Skeletal muscle cell (primary cell): ENCODE measurements at regions not wholly inside any gene's neighbourhood (a gene's known extent, or its start where the extent isn't known, plus 50 kb on each side); places are given as distances from the start of the nearest gene placed in this dataset.
"Not testable (repeated sequence)": the region's sequence is repeated elsewhere in the genome, so short reads cannot be mapped to it uniquely, and the experiment has no call there.

Source experiments
- DNase-seq: peaks from one replicate; pipeline ENCODE4 v3.0.0-alpha.2; 2010; ENCODE audit warnings: low read depth
- H3K4me3 ChIP-seq: 2 replicates; pipeline ENCODE4 v1.5.1; 2011; ENCODE audit warnings: low read depth, mild to moderate bottlenecking, control low read depth, low read length, moderate library complexity

DNA sequence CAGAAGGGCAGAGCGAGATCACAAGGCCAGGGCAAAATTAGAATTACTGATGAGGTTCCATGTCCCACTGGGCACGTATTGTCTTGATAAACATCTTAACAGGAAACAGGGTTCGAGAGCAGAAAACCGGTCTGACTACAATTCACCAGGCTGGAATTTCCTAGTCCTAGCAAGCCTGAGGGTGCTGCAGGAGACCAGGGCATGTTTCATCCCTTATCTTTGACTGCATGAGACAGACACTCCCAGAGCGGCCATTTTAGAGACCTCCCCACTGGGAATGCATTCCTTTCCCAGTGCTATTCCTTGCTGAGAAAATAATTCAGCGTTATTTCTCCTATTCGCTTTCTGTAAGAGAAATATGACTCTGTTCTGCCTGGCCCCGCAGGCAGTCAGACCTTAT, 228.5 kb upstream of the IZUMO3 start:
- H3K4me3 ChIP-seq, DNase-seq: not testable (repeated sequence)

DNA sequence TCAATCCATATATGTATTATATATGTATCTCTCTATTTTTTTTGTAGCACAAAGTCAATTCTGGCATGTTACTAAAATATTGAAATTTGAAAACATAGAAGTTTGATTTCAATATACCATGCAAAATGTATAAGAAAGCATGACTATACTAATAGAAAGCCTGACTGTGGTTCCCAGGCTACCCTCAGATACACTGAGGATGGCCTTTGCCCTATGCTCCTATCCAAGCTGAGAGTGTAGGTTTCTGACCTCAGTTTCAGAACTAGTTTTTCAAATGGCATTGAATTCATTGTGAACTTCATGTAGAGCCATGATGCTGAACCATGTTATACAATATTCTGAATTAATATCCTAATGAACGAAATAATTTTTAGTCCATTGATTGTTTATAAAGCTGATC, 220.4 kb upstream of the IZUMO3 start:
- DNase-seq = no peak
- no peak overlapping the region for H3K4me3 ChIP-seq

DNA sequence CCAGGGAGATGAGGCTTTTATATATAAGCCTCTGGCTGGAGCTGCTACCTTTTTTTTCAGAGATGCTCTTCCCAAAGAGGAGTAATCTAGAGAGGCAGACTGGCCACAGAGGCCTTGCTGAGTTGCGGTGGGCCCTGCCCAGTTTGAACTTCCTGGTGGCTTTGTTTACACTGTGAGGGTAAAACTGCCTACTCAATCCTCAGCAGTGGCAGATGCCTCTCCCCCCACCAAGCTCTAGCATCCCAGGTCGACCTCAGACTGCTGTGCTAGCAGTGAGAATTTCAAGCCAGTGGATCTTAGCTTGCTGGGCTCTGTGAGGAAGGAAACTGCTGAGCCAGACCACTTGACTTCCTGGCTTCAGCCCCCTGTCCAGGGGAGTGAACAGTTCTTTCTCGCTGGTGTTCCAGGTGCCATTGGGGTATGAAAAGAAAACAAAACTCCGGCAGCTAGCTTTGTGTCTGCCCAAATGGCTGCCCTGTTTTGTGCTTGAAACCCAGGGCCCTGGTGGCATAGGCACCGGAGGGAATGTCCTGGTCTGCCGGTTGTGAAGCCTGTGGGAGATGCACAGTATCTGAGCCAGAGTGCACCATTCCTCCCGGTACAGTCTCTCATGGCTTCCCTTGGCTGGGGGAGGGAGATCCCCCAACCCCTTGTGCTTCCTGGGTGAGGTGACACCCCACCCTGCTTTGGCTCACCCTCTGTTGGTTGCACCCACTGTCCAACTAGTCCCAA, 219.5 kb upstream of the IZUMO3 start:
- no peak for DNase-seq
- no peak overlapping the region for H3K4me3 ChIP-seq

DNA sequence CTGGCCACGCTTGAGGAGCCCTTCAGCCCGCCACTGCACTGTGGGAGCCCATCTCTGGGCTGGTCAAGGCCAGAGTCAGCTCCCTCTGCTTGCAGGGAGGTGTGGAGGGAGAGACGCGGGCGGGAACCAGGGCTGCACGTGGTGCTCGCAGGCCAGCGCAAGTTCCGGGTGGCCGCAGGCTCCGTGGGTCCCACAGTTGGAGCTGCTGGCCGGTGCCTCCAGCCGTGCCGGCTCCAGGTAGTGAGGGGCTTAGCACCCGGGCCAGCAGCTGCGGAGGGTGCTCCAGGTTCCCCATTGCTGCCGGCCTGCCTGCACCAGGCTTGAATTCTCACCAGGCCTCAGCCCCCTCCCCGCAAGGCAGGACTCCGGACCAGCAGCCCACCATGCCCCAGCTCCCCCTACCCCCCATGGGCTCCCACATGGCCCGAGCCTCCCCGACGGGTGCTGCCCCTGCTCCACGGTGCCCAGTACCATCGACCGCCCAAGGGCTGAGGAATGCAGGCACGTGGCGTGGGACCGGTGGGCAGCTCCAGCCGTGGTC, 192.8 kb upstream of the IZUMO3 start:
- no peak overlapping the region for H3K4me3 ChIP-seq

DNA sequence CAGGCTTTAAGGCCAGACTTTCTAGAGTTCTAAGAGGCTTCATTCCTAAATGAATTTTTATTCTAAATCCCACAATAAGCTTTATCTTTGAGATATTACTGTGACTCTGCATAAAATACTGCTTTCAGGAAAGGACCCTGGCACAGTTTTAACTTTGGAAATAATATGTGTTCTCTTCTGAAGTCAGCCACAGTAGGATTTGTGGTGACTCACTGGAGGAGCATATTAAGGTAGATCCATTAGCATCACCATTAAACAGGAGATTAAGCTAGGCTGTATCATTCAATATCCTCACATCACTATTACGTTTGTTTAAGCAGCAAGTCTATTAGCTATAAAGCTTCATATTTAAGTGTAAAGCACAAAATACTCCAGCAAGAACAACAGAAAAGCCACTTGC, 186.1 kb upstream of the IZUMO3 start:
- H3K4me3 ChIP-seq = no peak overlapping the region
- DNase-seq = no peak

More for the DNA sequence above, 192.8 kb upstream of the IZUMO3 start:
- DNase-seq = no peak

DNA sequence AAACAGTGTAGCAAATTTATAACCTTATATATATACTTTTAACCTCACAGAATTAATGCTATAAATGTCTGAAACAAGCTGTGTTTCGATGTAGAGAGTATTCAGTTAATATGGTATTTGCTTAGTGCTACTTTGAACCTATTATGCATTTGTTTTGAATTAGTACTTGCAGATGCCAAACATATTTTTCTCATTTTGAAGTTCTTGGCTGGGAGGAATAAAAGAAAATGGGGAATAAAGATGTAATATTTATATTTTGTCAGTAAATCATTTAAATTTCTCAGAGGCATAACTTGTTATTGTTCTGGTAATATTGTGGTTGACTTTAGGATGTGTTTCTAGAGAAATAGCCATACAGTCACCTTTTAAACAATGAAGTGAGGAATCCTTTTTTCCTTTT, 175.9 kb upstream of the IZUMO3 start:
- no peak for DNase-seq
- H3K4me3 ChIP-seq = no peak overlapping the region

DNA sequence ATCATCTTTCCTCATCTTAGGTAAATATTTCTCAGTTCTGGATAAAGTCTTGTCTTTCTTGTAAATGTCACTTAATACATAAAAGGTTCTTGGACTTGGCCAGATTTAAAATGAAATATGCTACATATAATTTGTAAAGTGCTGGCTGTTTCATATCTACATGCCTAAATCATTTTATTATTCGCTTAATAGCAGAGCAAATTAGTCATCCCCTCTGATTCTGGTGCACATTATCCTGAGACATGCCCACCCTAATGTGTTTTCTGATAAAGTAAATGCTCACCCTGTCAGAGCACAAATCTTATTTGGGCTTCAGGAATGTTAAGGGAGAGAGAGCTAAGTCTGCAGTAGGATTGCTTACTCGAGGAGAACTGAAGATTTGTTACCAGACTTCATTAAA, 166.5 kb upstream of the IZUMO3 start:
- H3K4me3 ChIP-seq = no peak overlapping the region
- no peak for DNase-seq

DNA sequence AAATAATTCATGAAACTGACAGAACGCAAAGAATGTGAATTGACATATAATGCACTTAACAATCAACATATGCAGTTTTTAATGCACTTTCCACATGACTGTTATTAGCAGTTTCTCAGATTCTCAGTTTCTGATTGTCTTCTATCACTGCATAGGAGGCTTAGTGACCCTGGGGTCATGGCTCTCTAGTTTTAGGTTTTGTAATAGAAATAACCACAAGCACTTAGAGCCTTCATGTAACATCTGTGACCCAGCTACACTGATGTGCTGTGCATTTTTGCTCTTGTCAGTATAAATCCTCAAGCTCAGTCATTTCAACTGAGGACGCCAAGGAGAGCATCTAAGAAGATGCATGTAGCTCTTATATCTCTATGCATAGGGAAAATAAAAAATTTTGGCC, 163.1 kb upstream of the IZUMO3 start:
- DNase-seq = no peak
- H3K4me3 ChIP-seq = no peak overlapping the region

DNA sequence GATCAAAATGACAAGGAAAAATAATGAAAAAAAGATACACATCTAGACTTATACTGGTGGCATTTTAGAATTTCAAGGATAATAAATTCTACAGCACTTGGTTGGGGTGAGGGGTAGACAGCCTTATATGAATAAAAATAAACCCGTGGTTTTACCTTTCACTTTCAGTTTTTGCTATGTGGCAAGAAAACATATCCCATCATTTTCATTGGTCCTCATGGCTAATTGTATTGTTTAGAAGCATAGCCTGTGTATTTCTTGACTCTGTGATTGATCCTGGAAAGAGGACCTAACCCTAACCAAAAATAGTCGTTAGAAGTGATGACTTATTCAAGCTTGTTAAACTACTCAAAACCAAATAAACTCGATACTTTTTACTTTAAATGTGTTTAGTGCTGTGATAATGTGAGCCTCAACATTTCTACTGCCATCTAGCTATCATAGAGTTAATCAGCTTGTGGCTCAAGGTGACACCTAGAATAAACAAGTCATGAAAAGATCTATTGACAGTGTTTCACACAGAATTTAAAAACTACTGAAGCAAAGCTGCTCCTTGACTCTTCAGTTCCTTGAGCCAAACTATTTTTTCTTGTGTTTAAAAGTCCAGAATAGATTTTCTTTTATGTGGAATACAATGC, 153.3 kb upstream of the IZUMO3 start:
- DNase-seq = no peak
- peak overlapping the region; percentile 1 for H3K4me3 ChIP-seq

DNA sequence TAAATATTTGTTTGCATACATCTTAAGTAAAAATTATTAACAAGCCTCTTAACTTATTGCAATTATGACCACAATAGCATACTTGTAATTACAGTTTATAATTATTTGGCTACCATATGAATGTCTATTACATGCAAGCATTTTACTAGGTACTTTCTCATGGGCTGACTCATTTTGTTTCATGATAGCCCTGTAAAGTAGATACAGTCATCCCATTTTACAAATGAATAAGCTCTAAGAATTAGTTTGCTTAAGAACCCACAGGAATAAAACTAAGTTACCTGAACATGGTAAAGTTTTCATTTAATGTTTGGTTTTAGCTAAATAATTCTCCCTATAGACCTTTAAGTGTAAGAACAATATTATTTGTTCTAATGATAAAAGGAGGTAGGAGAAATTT, 126.6 kb upstream of the IZUMO3 start:
- no peak for DNase-seq
- no peak overlapping the region for H3K4me3 ChIP-seq

DNA sequence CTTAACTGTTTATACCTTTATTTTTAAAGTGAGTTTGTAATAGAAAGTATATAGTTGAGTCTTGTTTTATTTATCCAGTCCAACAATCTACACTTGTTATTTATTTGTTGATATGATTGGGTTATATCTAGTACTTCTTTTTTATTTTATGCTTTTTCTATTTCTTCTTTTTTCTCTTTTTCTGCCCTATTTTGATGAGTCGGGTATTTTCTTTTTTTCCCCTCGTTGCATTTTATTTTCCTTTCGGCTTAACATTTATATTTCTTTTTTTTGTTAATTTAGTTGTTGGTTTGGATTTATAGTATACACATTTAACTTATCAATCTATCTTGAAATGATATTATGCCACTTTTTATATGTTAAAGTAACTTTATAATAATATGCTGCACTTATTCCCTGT, 111.7 kb upstream of the IZUMO3 start:
- DNase-seq = no peak
- no peak overlapping the region for H3K4me3 ChIP-seq

DNA sequence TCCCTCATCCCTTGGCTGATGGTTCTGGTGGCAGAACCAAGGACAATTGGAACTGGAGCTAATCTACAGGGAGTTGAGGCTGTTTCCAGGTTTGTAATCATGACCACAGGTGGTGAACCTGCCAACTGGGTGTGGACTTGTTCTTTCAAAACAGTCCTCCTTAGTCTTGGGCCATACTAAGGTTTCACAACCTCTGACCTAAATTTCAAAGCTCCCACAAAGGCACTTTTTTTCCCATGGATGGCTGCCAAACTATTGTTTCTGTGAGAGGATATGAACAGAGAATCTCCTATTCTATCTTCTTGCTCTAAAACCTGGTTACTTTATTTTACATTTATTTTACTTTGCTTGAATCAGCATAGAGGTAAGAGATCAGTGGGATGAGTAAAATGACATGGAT, 106.5 kb upstream of the IZUMO3 start:
- H3K4me3 ChIP-seq = no peak overlapping the region
- DNase-seq = no peak

DNA sequence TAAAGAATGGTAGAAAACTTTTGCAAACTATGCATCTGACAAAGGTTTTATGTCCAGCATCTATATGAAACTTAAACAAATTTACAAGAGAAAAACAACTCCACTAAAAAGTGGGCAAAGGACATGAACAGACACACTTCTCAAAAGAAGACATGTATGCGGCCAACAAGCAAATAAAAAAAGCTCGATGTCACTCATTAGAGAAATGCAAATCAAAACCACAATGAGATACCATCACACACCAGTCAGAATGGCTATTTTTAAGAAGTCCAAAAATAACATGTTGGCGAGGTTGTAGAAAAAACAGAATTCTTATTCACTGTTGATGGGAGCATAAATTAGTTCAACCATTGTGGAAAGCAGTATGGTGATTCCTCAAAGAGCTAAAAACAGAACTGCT, 83.1 kb upstream of the IZUMO3 start:
- not testable (repeated sequence) for DNase-seq, H3K4me3 ChIP-seq

DNA sequence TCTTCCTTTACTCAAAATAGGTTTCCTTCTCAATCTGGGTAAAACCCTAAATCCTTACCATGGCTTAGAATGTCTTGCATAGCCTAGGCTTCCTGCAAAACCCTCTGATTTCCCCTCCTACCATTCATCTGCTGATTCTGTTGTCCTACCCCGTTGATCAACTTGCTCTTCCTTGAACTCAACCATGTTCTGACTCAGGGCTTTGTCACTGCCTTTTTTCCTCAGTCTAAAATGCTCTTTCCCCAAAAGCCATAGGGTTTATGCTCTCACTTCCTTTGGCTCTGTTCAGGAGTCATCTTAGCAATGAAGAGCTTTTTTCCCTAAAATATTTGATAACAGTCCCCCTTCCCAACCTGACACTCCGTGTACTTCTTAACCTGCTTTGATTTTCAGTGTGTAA, 79.4 kb upstream of the IZUMO3 start:
- no peak overlapping the region for H3K4me3 ChIP-seq
- DNase-seq = no peak

DNA sequence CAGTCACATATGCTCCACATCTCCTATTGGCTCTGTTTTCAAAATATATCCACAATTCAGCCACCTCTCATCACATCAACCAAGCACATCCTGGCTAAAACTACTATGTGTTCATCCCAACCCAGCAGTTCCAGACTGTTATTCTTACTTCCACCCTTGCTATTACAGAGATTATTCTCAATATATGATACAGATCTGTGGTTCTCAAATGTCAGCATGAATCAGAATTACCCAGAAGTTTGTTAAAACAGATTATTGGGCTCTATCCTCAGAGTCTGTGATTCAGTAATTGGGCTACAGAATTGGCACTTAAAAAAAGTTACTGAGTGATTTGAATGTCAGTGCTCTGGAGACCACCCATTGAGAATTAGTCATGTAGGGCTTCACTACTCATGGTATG, 78.8 kb upstream of the IZUMO3 start:
- DNase-seq = no peak
- H3K4me3 ChIP-seq = no peak overlapping the region

DNA sequence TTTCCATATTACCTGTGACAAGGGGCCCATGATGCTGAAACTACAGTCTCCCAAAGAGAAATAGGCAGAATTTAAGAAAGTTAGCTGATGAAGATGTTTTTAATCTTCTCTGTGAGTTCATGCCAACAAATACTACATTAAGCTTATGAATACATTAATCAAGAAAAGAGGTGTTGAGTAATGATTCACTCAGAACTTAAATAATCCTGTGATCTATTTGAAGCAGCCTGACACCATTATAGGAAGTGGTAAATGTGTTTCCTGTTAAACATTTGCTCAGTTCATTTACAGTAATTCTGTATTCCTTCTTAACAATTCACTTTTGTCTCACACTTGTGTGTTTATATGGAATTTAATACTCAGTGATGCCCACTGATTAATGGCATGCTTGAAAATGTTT, 75.0 kb upstream of the IZUMO3 start:
- no peak overlapping the region for H3K4me3 ChIP-seq
- DNase-seq = no peak

DNA sequence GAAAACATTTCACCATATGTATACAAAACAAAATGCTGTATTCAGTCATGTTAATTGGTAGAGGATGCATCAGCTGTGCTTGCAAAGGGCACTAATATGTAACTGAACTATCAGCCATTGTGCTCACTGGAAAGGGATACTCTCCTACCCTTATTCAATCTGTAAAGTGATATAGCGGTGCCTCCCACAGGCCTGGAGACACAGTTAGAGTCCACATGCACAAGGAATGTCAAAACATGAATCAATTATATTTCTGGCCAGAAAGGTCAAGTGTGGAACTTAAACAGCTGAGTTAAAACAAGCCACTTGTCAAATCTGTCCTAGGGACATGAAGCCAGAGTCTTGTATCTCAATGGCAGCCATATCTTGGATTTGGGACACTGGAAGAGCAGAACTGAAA, 71.2 kb upstream of the IZUMO3 start:
- DNase-seq = no peak
- H3K4me3 ChIP-seq = no peak overlapping the region

DNA sequence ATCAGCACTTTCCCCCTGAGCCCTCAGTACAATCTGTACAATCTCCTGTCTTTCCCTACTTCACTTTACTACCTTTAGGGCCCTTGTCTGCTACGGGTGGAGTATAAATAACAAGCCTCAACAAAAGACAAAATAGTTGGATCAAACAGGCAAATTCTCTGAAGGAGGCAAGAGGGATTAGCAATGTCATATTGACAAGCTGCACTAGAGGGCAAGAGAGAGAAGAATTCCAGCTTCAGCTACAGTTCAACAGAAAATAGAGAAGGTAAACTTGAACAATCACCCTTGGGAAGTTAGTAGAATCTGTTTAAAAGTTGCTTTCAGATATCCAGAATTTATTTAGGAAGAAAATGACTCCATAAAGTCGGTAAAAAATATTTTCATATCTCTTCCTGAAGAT, 68.4 kb upstream of the IZUMO3 start:
- no peak overlapping the region for H3K4me3 ChIP-seq
- no peak for DNase-seq

DNA sequence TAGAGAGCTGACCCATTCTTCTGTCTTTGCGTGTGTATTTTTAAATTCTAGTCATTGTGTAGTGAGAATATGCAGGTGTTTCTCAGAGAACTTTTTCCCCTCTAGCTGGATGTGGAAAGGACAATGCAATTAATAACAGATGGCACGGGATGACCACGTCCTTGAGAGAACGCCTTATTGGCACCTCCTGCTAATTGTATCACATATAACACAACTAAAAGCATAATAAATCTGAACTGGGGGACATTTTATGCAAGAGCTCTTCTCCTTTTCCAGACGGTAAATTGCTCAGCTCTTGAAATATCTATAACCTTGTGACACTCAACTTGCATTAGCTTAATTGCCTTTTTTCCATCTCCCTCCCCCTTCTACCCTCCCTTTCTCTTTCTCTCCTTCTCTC, 62.9 kb upstream of the IZUMO3 start:
- no peak for DNase-seq
- no peak overlapping the region for H3K4me3 ChIP-seq

DNA sequence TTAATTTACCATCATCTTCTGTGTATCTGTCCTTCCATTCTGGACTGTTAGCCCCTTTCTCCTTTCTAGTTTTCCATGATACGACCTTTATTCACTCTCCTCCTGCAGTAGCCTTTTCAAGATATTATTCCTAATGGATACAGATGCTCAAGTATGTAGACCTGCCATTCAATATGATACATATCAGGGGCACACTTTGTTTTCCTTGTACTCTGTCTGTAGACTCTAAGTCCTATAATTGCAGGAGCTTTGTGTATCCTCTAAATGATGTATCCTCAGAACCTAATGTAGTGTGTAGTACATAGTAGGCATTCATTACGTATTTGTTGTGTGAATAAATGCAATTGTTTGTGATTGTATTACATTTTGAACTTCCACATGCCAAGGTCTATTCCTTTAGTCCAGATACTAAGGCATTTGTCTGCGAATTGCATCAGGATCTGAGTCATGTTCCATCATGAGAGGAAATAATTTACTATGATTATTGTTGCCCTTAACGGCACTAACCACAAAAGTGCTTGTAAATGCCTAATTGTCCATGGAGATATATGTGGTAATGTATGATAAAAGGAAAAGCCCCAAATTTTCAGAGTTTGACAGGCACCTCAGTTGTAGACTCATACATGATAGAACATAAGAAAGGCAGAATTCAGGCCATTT, 57.1 kb upstream of the IZUMO3 start:
- DNase-seq = peak; percentile 61
- H3K4me3 ChIP-seq = no peak overlapping the region
